ENCODE measurements at regions not wholly inside any gene's neighbourhood (a gene's known extent, or its start where the extent isn't known, plus 50 kb on each side); places are given as distances from the start of the nearest gene placed in this dataset.

DNA sequence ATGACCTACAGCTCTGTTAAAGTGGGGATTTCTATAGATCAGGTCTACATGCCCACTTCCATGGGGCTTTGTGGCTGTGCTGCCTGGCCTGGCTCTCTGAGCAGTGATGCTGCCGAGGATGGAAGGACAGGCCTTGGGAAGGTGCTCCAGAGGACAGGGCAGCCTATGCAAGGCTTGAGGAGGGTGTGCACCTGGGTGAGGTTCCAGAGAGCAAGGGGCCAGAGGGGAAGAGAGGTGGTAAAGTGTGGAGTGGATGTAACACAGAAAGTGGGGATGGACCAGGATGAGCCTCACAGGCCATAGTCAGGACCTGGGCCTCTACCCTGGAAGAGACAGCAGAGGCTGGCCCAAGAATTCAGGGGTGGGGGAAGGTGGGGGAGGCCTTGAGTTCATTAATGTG, 826.4 kb downstream of the DCDC2C start:
- no peak for TF ChIP-seq FOXS1 (CRISPR knock-in tag; IDR thresholded peaks at IDR 0.05)
- no peak for TF ChIP-seq MAFK (IDR thresholded peaks at IDR 0.05; ENCODE audit: partially characterized antibody)
- TF ChIP-seq RNF2 (IDR thresholded peaks at IDR 0.05; ENCODE audit: borderline replicate concordance, low read depth): no peak
- TF ChIP-seq EP300 (IDR thresholded peaks at IDR 0.05): no peak
- TF ChIP-seq SREBF2 (IDR thresholded peaks at IDR 0.05): no peak
- TF ChIP-seq CTCF (IDR thresholded peaks at IDR 0.05): no peak
- no peak for TF ChIP-seq USF2 (IDR thresholded peaks at IDR 0.05)
- no peak for TF ChIP-seq CHD2 (IDR thresholded peaks at IDR 0.05; ENCODE audit: low read length, partially characterized antibody)
